OCI-LY3 (cell line): ENCODE measurements at regions not wholly inside any gene's neighbourhood (a gene's known extent, or its start where the extent isn't known, plus 50 kb on each side); places are given as distances from the start of the nearest gene placed in this dataset.

ENCODE experiments used
- EZH2phosphoT487 ChIP-seq: fragments of 200-600 bp; shearing (Covaris generic); IDR thresholded peaks from 2 replicates; pipeline ENCODE4 v1.6.1; 2018; ENCODE audit warnings: antibody characterized with exemption, mixed run types, low read depth
- TF ChIP-seq, protein P1 (sequence below): fragments of 200-600, 300-600 bp; sonication (generic); IDR thresholded peaks from 2 replicates; pipeline ENCODE4 v1.5.1; 2014; ENCODE audit warnings: antibody characterized with exemption, low read length, low read depth

DNA sequence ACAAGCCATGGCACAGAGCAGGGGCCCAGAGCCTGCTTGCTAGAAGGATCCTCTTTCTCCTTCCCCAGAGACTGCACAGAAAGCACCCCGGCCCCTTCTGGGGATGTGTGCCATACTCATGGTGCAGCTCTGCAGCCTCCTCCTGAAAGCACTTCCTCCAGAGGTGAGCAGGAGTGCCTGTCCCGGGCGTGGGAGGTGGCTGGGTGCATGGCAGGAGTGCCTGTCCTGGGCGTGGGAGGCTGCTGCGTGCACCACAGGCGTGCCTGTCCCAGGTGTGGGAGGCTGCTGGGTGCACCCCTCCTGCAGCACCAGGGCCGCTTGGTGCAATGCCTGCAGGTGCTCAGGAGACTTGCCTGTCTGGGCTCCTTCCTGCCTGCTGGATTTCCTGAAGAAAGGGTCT, 913.3 kb downstream of the UQCRFS1 start:
- TF ChIP-seq, protein P1, sequence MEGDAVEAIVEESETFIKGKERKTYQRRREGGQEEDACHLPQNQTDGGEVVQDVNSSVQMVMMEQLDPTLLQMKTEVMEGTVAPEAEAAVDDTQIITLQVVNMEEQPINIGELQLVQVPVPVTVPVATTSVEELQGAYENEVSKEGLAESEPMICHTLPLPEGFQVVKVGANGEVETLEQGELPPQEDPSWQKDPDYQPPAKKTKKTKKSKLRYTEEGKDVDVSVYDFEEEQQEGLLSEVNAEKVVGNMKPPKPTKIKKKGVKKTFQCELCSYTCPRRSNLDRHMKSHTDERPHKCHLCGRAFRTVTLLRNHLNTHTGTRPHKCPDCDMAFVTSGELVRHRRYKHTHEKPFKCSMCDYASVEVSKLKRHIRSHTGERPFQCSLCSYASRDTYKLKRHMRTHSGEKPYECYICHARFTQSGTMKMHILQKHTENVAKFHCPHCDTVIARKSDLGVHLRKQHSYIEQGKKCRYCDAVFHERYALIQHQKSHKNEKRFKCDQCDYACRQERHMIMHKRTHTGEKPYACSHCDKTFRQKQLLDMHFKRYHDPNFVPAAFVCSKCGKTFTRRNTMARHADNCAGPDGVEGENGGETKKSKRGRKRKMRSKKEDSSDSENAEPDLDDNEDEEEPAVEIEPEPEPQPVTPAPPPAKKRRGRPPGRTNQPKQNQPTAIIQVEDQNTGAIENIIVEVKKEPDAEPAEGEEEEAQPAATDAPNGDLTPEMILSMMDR = no peak
- no peak for TF ChIP-seq EZH2phosphoT487
